ENCODE measurements at regions not wholly inside any gene's neighbourhood (a gene's known extent, or its start where the extent isn't known, plus 50 kb on each side); places are given as distances from the start of the nearest gene placed in this dataset.

DNA sequence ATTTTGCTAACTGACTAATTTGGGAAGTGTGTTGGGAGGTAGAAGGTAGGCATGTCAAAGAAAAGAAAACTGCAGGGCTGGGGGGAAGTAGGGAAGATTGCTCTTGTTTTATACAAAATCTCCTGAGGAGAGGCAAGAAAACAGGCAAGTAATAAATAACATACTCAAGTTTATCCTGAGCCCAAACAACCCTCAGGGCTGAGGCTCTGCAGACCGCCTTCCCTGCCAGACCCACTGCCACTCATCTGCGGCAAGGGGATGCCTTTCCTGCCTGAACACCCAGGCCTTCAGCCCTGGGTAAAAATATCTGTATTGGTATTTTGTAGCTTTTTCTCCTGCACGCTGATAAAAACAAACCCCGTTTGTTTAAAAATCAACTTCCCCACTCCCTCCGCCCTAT lies 399.8 kb upstream of the NFE2L3 start:
- TF ChIP-seq CTCF (conservative IDR thresholded peaks at IDR 0.05; ENCODE audit: low read depth, low read length) = no peak
- no peak for TF ChIP-seq EZH2 (IDR thresholded peaks at IDR 0.05; ENCODE audit: borderline replicate concordance, low read depth, low read length, poor library complexity, severe bottlenecking)
